H9 (cell line): ENCODE measurements at regions not wholly inside any gene's neighbourhood (a gene's known extent, or its start where the extent isn't known, plus 50 kb on each side); places are given as distances from the start of the nearest gene placed in this dataset.

Experiments
- DNase-seq: peaks from one replicate; pipeline ENCODE4 v3.0.0-alpha.2; 2017
- H2AFZ ChIP-seq: one replicate; pipeline ENCODE4 v1.6.1; 2013; ENCODE audit warnings: mild to moderate bottlenecking, low read length, control low read depth, moderate library complexity
- H2AK5ac ChIP-seq: 2 replicates; pipeline ENCODE4 v1.6.1; 2013; ENCODE audit warnings: low read length, control low read depth, mixed read lengths; ENCODE audit not compliant: insufficient read length
- H2BK120ac ChIP-seq: one replicate; pipeline ENCODE4 v1.6.1; 2013; ENCODE audit warnings: low read depth, mild to moderate bottlenecking, low read length, control low read depth, inconsistent platforms; ENCODE audit not compliant: poor library complexity, severe bottlenecking
- H2BK12ac ChIP-seq: 2 replicates; pipeline ENCODE4 v1.6.1; 2013; ENCODE audit warnings: low read length, control low read depth, mixed read lengths, low read depth; ENCODE audit not compliant: insufficient read length
- H2BK15ac ChIP-seq: 2 replicates; pipeline ENCODE4 v1.6.1; 2013; ENCODE audit warnings: low read depth, low read length, control low read depth
- H2BK20ac ChIP-seq: one replicate; pipeline ENCODE4 v1.6.1; 2013; ENCODE audit warnings: low read depth, mild to moderate bottlenecking, low read length, control low read depth, inconsistent platforms; ENCODE audit not compliant: poor library complexity, severe bottlenecking
- H2BK5ac ChIP-seq: 2 replicates; pipeline ENCODE4 v1.6.1; 2013; ENCODE audit warnings: low read length, control low read depth, mixed read lengths; ENCODE audit not compliant: insufficient read length
- H3K14ac ChIP-seq: 2 replicates; pipeline ENCODE4 v1.6.1; 2013; ENCODE audit warnings: low read length, control low read depth; ENCODE audit not compliant: insufficient read depth
- H3K18ac ChIP-seq: 2 replicates; pipeline ENCODE4 v1.6.1; 2013; ENCODE audit warnings: low read depth, mild to moderate bottlenecking, mixed read lengths, low read length, control low read depth; ENCODE audit not compliant: insufficient read length
- H3K23ac ChIP-seq: 2 replicates; pipeline ENCODE4 v1.6.1; 2013; ENCODE audit warnings: low read length, control low read depth, mixed read lengths, low read depth; ENCODE audit not compliant: insufficient read length
- H3K23me2 ChIP-seq: 2 replicates; pipeline ENCODE4 v1.6.1; 2013; ENCODE audit warnings: low read depth, mild to moderate bottlenecking, mixed read lengths, low read length, control low read depth; ENCODE audit not compliant: insufficient read length, poor library complexity, severe bottlenecking
- H3K27ac ChIP-seq: 2 replicates; pipeline ENCODE4 v1.5.1; 2013; ENCODE audit warnings: low read length, control low read depth, mixed read lengths, low read depth; ENCODE audit not compliant: insufficient read length
- H3K27me3 ChIP-seq: 2 replicates; pipeline ENCODE4 v1.6.1; 2013; ENCODE audit warnings: low read length, control low read depth, inconsistent platforms; ENCODE audit not compliant: insufficient read depth
- H3K4ac ChIP-seq: 2 replicates; pipeline ENCODE4 v1.6.1; 2013; ENCODE audit warnings: low read depth, mild to moderate bottlenecking, control low read depth, inconsistent platforms, low read length, moderate library complexity
- H3K4me1 ChIP-seq: 2 replicates; pipeline ENCODE4 v1.6.1; 2013; ENCODE audit warnings: low read length, control low read depth, inconsistent platforms; ENCODE audit not compliant: insufficient read depth
- H3K4me2 ChIP-seq: 2 replicates; pipeline ENCODE4 v1.6.1; 2013; ENCODE audit warnings: low read length, control low read depth, mixed read lengths; ENCODE audit not compliant: insufficient read length, insufficient read depth
- H3K56ac ChIP-seq: 2 replicates; pipeline ENCODE4 v1.6.1; 2013; ENCODE audit warnings: low read depth, mild to moderate bottlenecking, mixed read lengths, low read length, control low read depth; ENCODE audit not compliant: insufficient read length
- H3K79me1 ChIP-seq: 2 replicates; pipeline ENCODE4 v1.6.1; 2013; ENCODE audit warnings: low read depth, mild to moderate bottlenecking, moderate library complexity, low read length, control low read depth, inconsistent platforms; ENCODE audit not compliant: insufficient read depth, poor library complexity, severe bottlenecking
- H3K79me2 ChIP-seq: 2 replicates; pipeline ENCODE4 v1.6.1; 2013; ENCODE audit warnings: low read length, control low read depth, inconsistent platforms; ENCODE audit not compliant: insufficient read depth
- H3K9ac ChIP-seq: 2 replicates; pipeline ENCODE4 v1.6.1; 2013; ENCODE audit warnings: low read length, control low read depth, mixed read lengths; ENCODE audit not compliant: insufficient read length; ENCODE audit errors: extremely low read depth
- H3K9me3 ChIP-seq: one replicate; pipeline ENCODE4 v1.6.1; 2013; ENCODE audit warnings: low read depth, low read length, inconsistent platforms; ENCODE audit not compliant: control insufficient read depth
- H3T11ph ChIP-seq: one replicate; pipeline ENCODE4 v1.6.1; 2013; ENCODE audit warnings: mild to moderate bottlenecking, low read length, control low read depth, inconsistent platforms
- H4K20me1 ChIP-seq: one replicate; pipeline ENCODE4 v1.6.1; 2013; ENCODE audit not compliant: control insufficient read depth, insufficient read length, insufficient read depth
- H4K5ac ChIP-seq: 2 replicates; pipeline ENCODE4 v1.6.1; 2013; ENCODE audit warnings: low read depth, mild to moderate bottlenecking, mixed read lengths, low read length, control low read depth; ENCODE audit not compliant: insufficient read length
- H4K8ac ChIP-seq: replicated peaks from 2 replicates; pipeline ENCODE4 v1.6.1; 2013; ENCODE audit warnings: low read length, control low read depth, mixed read lengths, low read depth; ENCODE audit not compliant: insufficient read length
- H4K91ac ChIP-seq: 2 replicates; pipeline ENCODE4 v1.6.1; 2013; ENCODE audit warnings: low read depth, mild to moderate bottlenecking, moderate library complexity, mixed read lengths, low read length, control low read depth; ENCODE audit not compliant: insufficient read length
- H3K27ac Mint-ChIP-seq, 3 experiments: 2 replicates in 2 of 3; 3 replicates in 1 of 3; pipeline ENCODE4 v1.8.0; 2020 to 2021; ENCODE audit warnings: mixed read lengths in 3 of 3, mild to moderate bottlenecking in 1 of 3, moderate library complexity in 1 of 3
- H3K27me3 Mint-ChIP-seq: 2 replicates; pipeline ENCODE4 v1.8.0; 2021; ENCODE audit warnings: low read depth, mild to moderate bottlenecking, moderate library complexity, mixed read lengths
- H3K36me3 Mint-ChIP-seq, 3 experiments: 2 replicates in 2 of 3; 3 replicates in 1 of 3; pipeline ENCODE4 v1.8.0; 2020 to 2021; ENCODE audit warnings: low read depth in 3 of 3, mixed read lengths in 3 of 3; ENCODE audit not compliant: insufficient read depth in 1 of 3
- H3K4me1 Mint-ChIP-seq, 2 experiments: 2 replicates each; pipeline ENCODE4 v1.8.0; 2020; ENCODE audit warnings: mixed read lengths in 2 of 2
- H3K4me3 Mint-ChIP-seq, 2 experiments: 2 replicates in 1 of 2; 3 replicates in 1 of 2; pipeline ENCODE4 v1.8.0; 2020 to 2021; ENCODE audit warnings: mild to moderate bottlenecking in 2 of 2, mixed read lengths in 2 of 2, moderate library complexity in 1 of 2
- H3K9me3 Mint-ChIP-seq, 2 experiments: 2 replicates in 1 of 2; 3 replicates in 1 of 2; pipeline ENCODE4 v1.8.0; 2020; ENCODE audit warnings: mild to moderate bottlenecking in 2 of 2, mixed read lengths in 2 of 2, moderate library complexity in 1 of 2
- CTCF ChIP-seq: fragments of 200-600 bp; sonication (generic); conservative IDR thresholded peaks from 3 replicates; pipeline ENCODE4 v1.8.0; 2021; ENCODE audit warnings: antibody characterized with exemption, mild to moderate bottlenecking

- Mint-ChIP-seq H3K36me3 (no peaks in the 10 kb centered on the region), H3K9me3 (no peaks in the 10 kb centered on the region), H3K4me3 (no peak overlapping the region), H3K4me1 (peaks cover 41 to 49% of the 10 kb centered on the region in 2 experiments), H3K27me3 (no peaks in the 10 kb centered on the region), H3K27ac (no peak overlapping the region; a peak in 1 of 7 replicates)
- Histone ChIP-seq H3K4me2 (no peak overlapping the region), H2BK15ac (no peak overlapping the region), H2BK20ac (no peak overlapping the region), H2AK5ac (no peak overlapping the region), H3K14ac (no peak overlapping the region), H3K79me1 (no peaks in the 10 kb centered on the region), H3K56ac (no peak overlapping the region), H4K8ac (no peak overlapping the region), H3K23ac (no peak overlapping the region), H4K5ac (no peak overlapping the region), H3K27ac (no peak overlapping the region), H2BK12ac (no peak overlapping the region), H3K9me3 (no peaks in the 10 kb centered on the region), H2BK120ac (no peak overlapping the region), H3K4me1 (peaks cover 5% of the 10 kb centered on the region; the same call in 1 of the 2 replicates), H3K79me2 (no peaks in the 10 kb centered on the region), H3K23me2 (no peaks in the 10 kb centered on the region), H3T11ph (no peak overlapping the region), H3K27me3 (no peaks in the 10 kb centered on the region), H3K9ac (no peak overlapping the region), H4K91ac (no peak overlapping the region), H2AFZ (no peak overlapping the region), H3K18ac (no peak overlapping the region), H4K20me1 (no peaks in the 10 kb centered on the region), H3K4ac (no peak overlapping the region), H2BK5ac (no peak overlapping the region)
- TF ChIP-seq CTCF = no peak
- no peak for DNase-seq
These were observed 143.2 kb downstream of the PHLDA1 start for GRCh38 chr12:75888399-75888798.
